ENCODE measurements at regions not wholly inside any gene's neighbourhood (a gene's known extent, or its start where the extent isn't known, plus 50 kb on each side); places are given as distances from the start of the nearest gene placed in this dataset.

DNA sequence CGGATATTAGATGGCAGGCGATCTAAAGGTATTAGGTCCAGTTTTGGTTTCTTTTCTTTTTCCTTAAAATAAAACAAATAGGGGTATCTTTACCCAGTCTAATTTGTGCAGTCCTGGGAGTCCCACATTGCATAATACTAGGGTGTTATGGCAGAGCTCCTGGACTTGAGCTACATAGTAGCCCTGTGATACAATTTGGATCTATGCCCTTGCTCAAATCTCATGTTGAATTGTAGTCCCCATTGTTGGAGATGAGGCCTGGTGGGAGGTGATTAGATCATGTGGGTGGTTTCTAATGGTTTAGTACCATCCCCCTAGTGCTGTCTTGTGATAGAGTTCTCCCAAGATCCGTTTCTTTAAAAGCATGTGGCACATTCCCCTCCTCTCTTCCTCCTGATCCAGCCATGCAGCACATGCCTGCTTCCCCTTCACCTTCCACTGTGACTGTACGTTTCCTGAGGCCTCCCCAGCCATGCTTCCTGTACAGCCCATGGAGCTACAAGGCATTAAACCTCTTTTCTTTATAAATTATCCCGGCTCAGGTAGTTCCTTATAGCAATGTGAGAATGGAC, 141.9 kb downstream of the RPS24 start:
- 67% methylated on average over 5 of the region's 5 CpGs for WGBS
- TF ChIP-seq EP300 (IDR thresholded peaks at IDR 0.05) (no peak), POLR2A (IDR thresholded peaks at IDR 0.05) (no peak), POLR2AphosphoS5 (IDR thresholded peaks at IDR 0.05) (no peak)
- TF ChIP-seq, protein P1, sequence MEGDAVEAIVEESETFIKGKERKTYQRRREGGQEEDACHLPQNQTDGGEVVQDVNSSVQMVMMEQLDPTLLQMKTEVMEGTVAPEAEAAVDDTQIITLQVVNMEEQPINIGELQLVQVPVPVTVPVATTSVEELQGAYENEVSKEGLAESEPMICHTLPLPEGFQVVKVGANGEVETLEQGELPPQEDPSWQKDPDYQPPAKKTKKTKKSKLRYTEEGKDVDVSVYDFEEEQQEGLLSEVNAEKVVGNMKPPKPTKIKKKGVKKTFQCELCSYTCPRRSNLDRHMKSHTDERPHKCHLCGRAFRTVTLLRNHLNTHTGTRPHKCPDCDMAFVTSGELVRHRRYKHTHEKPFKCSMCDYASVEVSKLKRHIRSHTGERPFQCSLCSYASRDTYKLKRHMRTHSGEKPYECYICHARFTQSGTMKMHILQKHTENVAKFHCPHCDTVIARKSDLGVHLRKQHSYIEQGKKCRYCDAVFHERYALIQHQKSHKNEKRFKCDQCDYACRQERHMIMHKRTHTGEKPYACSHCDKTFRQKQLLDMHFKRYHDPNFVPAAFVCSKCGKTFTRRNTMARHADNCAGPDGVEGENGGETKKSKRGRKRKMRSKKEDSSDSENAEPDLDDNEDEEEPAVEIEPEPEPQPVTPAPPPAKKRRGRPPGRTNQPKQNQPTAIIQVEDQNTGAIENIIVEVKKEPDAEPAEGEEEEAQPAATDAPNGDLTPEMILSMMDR (IDR thresholded peaks at IDR 0.05): no peak
- Histone ChIP-seq H3K9me3 (no peaks in the 10 kb centered on the region), H3K4me3 (no peak overlapping the region), H3K4me1 (no peaks in the 10 kb centered on the region), H3K27ac (no peak overlapping the region), H3K27me3 (peaks cover 5% of the 10 kb centered on the region), H3K36me3 (no peaks in the 10 kb centered on the region)
- no peak for DNase-seq (ENCODE audit: low spot score in 2 of 2)

DNA sequence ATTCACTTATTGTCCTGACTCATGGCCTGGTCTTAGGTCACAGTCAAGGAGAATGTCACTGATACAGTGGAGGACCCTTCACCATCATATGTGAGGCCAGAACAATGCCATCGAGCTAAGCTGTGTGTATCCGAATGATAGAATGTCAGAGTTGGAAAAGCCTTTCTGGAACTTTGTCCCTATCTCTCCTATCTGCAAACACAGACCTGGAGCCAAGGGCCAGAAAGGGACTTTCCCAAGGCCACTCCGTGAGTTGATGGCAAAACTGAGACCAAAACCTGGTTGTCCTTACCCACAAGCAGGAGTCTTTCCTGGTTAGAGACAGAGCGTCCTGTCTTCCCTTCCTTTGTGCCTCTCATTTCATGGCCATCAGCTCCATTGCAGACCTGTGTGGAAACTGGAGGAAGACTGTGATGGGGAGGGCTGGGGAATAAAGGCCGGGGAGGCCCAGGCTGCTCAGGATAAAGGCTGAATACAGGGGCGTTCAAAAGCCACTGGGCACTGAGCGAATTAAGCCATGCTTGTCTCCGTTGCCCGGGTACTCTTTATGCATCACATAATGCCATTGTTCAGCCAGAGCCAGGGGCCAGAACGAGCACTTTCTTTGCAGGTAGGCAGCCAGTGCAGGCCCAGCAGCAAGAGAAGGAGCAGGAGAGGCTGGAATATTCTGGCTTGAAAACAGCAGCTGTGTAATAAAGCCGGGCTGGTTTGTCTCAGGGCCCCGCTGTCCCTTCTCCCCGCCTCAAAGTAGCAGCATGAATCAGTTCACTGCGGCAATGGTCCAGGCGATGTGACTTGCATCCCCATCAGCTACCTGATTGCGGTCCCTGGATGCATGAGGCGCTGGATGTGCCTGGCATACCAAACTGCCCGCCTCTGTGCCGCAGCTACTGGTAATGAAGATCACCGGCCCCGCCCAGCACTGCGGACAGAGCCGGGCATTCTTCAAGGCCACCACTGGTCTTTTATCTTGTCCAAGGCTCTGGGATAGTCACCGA, 143.0 kb downstream of the RPS24 start:
- TF ChIP-seq, protein P1 (IDR thresholded peaks at IDR 0.05): no peak
- no peak for TF ChIP-seq POLR2AphosphoS5 (IDR thresholded peaks at IDR 0.05)
- no peak for TF ChIP-seq EP300 (IDR thresholded peaks at IDR 0.05)
- TF ChIP-seq POLR2A (IDR thresholded peaks at IDR 0.05): no peak
- H3K4me3 ChIP-seq: no peak overlapping the region
- H3K4me1 ChIP-seq: no peaks in the 10 kb centered on the region
- no peak overlapping the region for H3K27ac ChIP-seq
- no peaks in the 10 kb centered on the region for H3K9me3 ChIP-seq
- no peaks in the 10 kb centered on the region for H3K36me3 ChIP-seq
- WGBS: 92% methylated on average over 12 of the region's 24 CpGs
- DNase-seq (ENCODE audit: low spot score in 2 of 2): no peak
- H3K27me3 ChIP-seq: peaks cover 5% of the 10 kb centered on the region

DNA sequence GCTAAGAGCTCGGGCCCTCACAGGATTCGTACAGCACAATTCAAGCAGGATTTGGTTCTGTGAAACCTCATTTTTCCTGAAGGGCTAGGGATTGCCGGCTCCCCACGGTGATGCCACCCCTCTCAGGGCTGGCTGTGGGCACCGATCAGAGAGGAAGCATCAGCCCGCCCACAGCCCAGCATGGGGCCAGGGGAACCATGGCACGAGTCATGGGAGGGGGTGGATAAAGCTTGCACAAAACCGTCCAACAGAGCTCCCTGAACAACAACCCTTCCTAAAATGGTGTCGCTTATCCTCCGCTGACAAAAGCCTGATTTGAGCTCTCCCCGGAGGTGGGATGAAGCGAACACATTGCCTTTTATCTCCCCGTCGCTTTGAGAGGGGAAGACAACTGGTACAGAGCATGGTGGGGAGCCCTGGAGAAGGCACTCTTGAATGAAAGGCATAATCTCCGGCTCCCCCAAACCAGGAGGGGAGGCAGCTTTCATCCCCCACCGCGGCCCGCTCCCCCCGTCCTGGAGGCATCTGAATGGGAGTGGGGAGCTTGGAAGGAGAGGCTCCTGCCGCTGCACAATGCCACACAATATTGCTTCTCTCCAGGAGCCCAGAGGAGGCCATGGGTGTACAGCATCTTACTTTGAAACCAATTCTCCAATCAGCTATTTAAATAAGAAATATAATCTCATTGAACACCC, 144.0 kb downstream of the RPS24 start:
- H3K27ac ChIP-seq: no peak overlapping the region
- H3K36me3 ChIP-seq: no peaks in the 10 kb centered on the region
- H3K4me3 ChIP-seq: no peak overlapping the region
- 77% methylated on average over 18 of the region's 20 CpGs for WGBS
- no peaks in the 10 kb centered on the region for H3K4me1 ChIP-seq
- no peak for TF ChIP-seq EP300 (IDR thresholded peaks at IDR 0.05)
- no peak for TF ChIP-seq POLR2A (IDR thresholded peaks at IDR 0.05)
- TF ChIP-seq, protein P1 (IDR thresholded peaks at IDR 0.05): no peak
- no peak for TF ChIP-seq POLR2AphosphoS5 (IDR thresholded peaks at IDR 0.05)
- DNase-seq (ENCODE audit: low spot score in 2 of 2): peak in 1 of 2 donors; percentile 22
- H3K27me3 ChIP-seq: peaks cover 5% of the 10 kb centered on the region
- H3K9me3 ChIP-seq: no peaks in the 10 kb centered on the region

DNA sequence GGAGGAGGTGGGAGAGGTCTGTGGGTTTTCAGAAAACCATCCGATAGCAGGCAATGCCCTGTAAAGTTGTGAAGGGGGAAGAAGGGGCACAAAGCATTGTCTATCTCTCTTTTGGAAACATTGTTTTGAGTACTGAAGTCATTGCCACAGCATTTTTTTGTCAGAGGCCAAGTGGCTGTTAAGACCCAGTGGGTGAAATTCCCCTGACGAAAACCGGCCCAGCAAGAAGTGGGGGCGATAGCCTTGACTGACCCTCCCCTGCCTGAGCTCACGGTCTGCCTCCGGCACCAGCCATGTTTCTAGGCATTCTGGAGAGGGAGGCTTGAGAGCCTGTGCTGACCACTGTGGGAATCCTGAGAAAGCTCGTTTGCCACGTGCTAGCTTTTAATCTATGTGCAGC, 144.7 kb downstream of the RPS24 start:
- Histone ChIP-seq H3K9me3 (no peaks in the 10 kb centered on the region), H3K27ac (no peak overlapping the region), H3K36me3 (no peaks in the 10 kb centered on the region), H3K4me3 (no peak overlapping the region), H3K27me3 (peaks cover 5% of the 10 kb centered on the region), H3K4me1 (no peaks in the 10 kb centered on the region)
- no peak for TF ChIP-seq POLR2A (IDR thresholded peaks at IDR 0.05)
- TF ChIP-seq POLR2AphosphoS5 (IDR thresholded peaks at IDR 0.05): no peak
- TF ChIP-seq, protein P1 (IDR thresholded peaks at IDR 0.05): no peak
- no peak for TF ChIP-seq EP300 (IDR thresholded peaks at IDR 0.05)
- WGBS: 60% methylated on average over 8 of the region's 8 CpGs
- peak in 1 of 2 donors; percentile 31 for DNase-seq (ENCODE audit: low spot score in 2 of 2)

Data from suprapubic skin (tissue), 4 donors.